ENCODE measurements at regions not wholly inside any gene's neighbourhood (a gene's known extent, or its start where the extent isn't known, plus 50 kb on each side); places are given as distances from the start of the nearest gene placed in this dataset.

- TF ChIP-seq CTCF (IDR thresholded peaks at IDR 0.05): no peak
Measured at GRCh38 chr5:57705769-57706168, 223.2 kb upstream of the ACTBL2 start.

- TF ChIP-seq CTCF (IDR thresholded peaks at IDR 0.05): no peak
Measured at GRCh38 chr5:57703721-57704120, 221.1 kb upstream of the ACTBL2 start.

GRCh38 chr5:57700484-57700883 lies 217.9 kb upstream of the ACTBL2 start:
- no peak for TF ChIP-seq CTCF (IDR thresholded peaks at IDR 0.05)

- TF ChIP-seq CTCF (IDR thresholded peaks at IDR 0.05): no peak
Measured at GRCh38 chr5:57700072-57700471, 217.5 kb upstream of the ACTBL2 start.

- TF ChIP-seq CTCF (IDR thresholded peaks at IDR 0.05): no peak
Measured at GRCh38 chr5:57698802-57699201, 216.2 kb upstream of the ACTBL2 start.

GRCh38 chr5:57698086-57698485 lies 215.5 kb upstream of the ACTBL2 start:
- TF ChIP-seq CTCF (IDR thresholded peaks at IDR 0.05): no peak

- TF ChIP-seq CTCF (IDR thresholded peaks at IDR 0.05): no peak
Measured at GRCh38 chr5:57696825-57697570, 214.4 kb upstream of the ACTBL2 start.

DNA sequence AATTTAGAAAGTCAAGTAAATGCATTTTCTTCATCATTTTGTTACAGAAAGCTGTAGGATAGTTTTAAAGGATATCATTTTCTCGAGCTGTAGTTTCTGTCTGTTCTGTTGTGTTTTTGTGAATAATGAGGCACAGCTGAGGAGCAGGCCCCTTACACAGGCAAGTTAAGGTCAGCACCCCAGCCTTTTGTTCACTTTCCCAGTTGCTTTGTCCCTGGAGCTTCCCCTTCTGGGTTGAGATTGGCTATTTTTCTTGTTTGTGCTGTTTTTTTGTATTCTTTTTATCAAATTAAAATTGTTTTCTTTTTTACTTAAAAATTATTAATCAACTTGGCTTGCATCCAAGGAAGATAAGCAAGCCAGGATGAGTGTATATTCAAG lies 213.8 kb upstream of the ACTBL2 start:
- no peak for TF ChIP-seq CTCF (IDR thresholded peaks at IDR 0.05)
